ENCODE measurements at regions not wholly inside any gene's neighbourhood (a gene's known extent, or its start where the extent isn't known, plus 50 kb on each side); places are given as distances from the start of the nearest gene placed in this dataset.

DNA sequence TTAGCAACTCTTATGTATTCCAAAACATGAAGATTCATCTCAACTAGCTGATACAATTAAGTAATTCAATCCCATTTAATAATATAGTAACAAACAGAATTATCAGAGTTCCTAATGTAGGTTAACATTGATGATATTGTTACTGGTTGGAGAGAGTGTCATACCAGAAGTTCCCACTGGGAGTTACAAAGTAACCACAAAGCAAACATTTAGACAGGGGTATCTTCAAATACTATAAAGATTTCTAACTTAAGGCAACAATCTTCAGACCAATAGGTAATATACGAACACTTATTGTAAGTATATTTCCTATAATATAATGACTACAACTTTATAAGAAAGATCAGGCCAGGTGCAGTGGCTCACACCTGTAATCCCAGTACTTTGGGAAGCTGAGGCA lies 1372.9 kb upstream of the PIK3C3 start:
- DNase-seq = no peak

GRCh38 chr18:40577981-40578365 lies 1377.1 kb upstream of the PIK3C3 start:
- DNase-seq = no peak

GRCh38 chr18:40577239-40577980 lies 1377.6 kb upstream of the PIK3C3 start:
- no peak for DNase-seq

DNA sequence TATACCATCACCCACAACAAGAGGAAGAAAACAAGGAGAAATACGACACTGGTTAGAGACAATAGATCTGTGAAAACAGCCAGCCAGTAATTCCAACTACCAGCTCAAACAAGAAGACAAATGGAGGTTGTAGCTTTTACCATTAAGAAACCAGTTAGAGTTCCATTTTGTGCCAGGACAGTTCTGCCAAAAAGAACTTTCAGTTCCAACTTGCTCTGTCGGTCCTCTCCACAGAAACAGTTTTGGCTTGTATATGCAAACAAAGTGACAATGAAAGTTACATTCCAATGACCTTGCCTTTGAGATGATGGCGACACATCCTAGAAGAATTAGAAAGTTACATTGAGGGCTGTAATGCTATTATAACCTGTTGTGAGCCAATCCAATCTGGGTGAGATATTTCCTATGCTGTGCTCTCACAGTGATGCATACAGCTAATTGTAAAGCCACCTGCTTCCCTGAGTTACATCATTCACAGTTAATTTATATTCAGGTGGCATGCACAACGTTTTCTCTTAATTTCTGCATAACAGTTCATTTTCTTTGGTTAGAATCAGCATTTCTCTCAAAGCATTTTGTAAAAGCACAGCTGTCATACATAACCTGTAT lies 1378.4 kb upstream of the PIK3C3 start:
- DNase-seq = no peak

- no peak for DNase-seq
These were observed 1384.4 kb upstream of the PIK3C3 start for GRCh38 chr18:40570615-40571014.

GRCh38 chr18:40569605-40570004 lies 1385.4 kb upstream of the PIK3C3 start:
- no peak for DNase-seq

DNA sequence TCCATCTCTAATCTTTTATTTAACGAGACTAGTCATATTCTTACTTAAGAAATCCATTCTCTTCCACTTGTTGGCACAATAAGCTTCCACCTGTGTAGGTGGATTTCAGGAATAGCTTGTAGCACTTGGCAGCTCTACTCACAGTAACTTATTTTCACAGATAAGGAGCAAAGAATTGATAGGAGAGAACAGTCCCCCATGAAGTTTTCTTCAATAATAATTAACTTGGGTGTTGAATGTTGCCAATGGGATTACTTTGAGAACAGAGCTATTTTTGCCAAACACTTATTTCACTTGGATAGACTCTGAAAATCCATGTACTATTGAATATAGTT lies 1388.6 kb upstream of the PIK3C3 start:
- no peak for DNase-seq

- DNase-seq = no peak
These were observed 1389.1 kb upstream of the PIK3C3 start for GRCh38 chr18:40565805-40566509.

GRCh38 chr18:40559556-40559955 lies 1395.5 kb upstream of the PIK3C3 start:
- DNase-seq = no peak

GRCh38 chr18:40558706-40559392 lies 1396.2 kb upstream of the PIK3C3 start:
- no peak for DNase-seq

DNA sequence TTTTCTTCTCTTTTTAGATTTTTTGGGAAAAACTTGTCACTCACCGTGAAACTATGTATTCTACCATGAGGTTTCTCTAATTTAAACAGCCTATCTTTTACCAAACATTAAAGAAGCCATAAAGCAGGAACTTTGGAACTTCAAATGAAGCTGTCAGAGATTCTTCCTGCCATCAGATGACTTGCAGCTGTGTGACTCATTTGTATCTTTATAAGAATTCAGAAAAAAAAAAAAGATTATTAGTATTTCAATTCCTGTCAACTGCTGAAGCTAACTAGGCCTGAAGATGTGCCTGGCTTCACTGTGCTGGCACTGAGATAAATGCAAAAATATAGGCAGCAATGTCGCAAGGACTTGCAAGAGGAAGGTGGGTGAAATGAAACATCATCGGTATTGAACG lies 1399.1 kb upstream of the PIK3C3 start:
- no peak for DNase-seq

DNA sequence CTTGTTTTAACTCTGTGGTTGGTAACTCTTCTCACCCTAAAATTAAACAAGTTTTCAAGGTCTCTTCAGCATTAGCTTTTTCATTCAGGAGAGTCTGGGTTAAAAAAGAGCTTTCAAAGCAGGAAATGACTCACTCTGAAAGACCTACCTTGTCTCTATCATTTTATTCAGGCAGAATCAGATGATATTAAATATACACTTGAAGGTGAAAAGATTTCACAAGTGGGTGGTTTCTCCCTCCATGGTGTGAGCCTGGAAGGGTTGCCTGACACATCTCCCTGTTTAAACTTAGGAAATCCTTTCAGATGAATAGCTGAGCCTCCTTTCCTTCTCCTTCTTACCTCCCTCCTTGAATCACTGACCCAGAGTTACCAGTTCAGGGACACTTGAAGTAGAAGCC lies 1402.0 kb upstream of the PIK3C3 start:
- no peak for DNase-seq

- DNase-seq = no peak
These were observed 1408.2 kb upstream of the PIK3C3 start for GRCh38 chr18:40546875-40547274.

- no peak for DNase-seq
These were observed 1420.3 kb upstream of the PIK3C3 start for GRCh38 chr18:40534723-40535122.

DNA sequence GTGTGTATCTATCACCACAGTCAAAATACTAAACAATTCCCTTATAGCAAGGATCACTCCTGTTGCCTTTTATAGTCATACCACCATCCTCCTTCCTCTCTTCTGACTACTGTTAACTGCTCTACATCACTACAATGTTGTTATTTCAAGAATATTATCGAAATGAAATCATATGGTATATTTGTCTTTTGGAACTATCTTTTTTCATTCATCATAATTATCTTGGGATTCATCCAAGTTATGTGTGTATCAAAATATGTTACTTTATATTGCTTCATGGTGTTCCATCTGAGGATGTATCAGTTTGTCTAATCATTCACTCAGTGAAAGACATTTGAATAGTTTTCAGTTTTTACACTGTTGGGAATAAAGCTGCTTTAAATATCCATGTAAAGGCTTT lies 1423.0 kb upstream of the PIK3C3 start:
- DNase-seq = no peak

DNA sequence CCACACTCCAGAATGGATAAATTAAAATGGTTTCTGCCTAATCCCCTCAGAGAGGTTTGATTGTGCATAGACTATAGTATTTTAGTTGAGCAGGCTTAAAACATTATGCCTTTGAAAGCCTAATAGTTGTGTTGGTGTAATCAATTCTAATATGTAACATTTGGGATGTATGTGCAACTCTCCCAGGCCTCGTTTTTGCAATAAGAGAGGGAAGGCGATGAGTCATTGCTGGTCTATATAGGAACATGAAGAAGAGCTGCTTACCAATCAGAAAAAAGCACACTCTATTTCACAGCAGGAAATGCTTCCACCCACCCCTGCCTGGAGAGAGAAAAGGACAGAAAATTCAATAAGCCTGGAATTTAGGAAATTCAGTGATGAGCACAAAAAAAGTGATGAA lies 1424.0 kb upstream of the PIK3C3 start:
- no peak for DNase-seq

DNA sequence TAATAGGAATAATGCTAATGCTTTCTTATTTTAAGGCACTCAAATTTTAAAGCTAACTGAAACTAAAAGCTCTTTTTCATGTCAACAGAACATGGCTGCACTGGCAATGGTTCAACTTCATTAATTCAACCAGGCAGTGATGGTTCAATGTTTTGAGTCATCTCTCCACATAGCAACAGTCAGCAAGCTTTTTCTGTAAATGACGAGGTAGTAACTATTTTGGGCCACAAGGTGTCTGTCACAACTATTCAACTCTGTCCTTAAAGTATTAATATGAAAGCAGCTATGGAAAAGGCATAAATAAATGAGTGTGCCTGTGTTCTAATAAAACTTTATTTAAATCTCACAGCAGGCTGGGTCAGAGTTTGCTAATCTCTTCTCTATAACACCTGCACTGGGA lies 1425.6 kb upstream of the PIK3C3 start:
- DNase-seq = no peak

DNA sequence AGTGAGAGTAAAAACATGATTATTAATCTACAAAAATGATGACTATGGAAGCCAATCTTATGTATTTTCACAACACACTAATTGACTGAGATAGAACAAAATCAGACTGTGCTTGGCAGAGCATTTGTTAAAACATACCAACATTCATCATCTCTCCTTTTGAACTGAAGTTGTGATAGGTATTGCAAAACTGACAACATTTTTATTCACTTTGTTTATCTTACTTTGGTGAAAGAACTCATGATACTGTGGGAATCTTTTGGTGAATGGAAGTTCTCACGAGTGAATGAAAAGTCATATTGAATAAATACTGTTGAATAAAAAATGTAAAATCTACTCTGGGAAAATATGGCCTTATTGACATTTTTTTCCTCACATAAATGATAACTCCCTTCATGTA lies 1430.2 kb upstream of the PIK3C3 start:
- DNase-seq = no peak

- DNase-seq = no peak
These were observed 1431.7 kb upstream of the PIK3C3 start for GRCh38 chr18:40523287-40523686.

DNA sequence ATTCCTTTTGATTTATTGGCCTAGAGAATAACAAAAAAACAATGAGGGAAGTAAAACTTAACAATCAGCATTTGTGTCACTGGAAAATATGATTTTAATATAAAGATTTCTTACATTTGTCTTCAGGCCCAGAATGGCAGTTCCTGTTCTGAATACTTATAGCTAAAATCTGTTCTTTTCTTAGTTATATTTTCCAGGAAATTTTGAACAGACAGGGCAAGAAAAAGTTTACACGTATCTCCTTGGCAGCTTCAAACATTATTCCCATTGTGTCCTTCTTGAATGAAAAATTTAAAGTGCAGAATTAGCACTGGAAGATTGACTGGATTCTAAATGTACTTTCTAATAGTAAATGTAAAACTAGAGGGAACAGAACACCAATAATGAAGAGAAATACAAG lies 1454.0 kb upstream of the PIK3C3 start:
- no peak for DNase-seq

GRCh38 chr18:40494603-40495002 lies 1460.4 kb upstream of the PIK3C3 start:
- DNase-seq = no peak

GRCh38 chr18:40493316-40493715 lies 1461.7 kb upstream of the PIK3C3 start:
- DNase-seq = no peak

GRCh38 chr18:40489301-40489700 lies 1465.7 kb upstream of the PIK3C3 start:
- DNase-seq = no peak

- no peak for DNase-seq
These were observed 1469.7 kb upstream of the PIK3C3 start for GRCh38 chr18:40485318-40485717.
